GM18868 (cell line): ENCODE measurements at regions not wholly inside any gene's neighbourhood (a gene's known extent, or its start where the extent isn't known, plus 50 kb on each side); places are given as distances from the start of the nearest gene placed in this dataset.
"Not testable (repeated sequence)": the region's sequence is repeated elsewhere in the genome, so short reads cannot be mapped to it uniquely, and the experiment has no call there.

Source experiments
- ATAC-seq: cut with Tn5 transposase; IDR thresholded peaks from one replicate; pipeline ENCODE4 v1.9.1; 2021; ENCODE audit warnings: mild to moderate bottlenecking, moderate library complexity; ENCODE audit not compliant: unreplicated experiment

DNA sequence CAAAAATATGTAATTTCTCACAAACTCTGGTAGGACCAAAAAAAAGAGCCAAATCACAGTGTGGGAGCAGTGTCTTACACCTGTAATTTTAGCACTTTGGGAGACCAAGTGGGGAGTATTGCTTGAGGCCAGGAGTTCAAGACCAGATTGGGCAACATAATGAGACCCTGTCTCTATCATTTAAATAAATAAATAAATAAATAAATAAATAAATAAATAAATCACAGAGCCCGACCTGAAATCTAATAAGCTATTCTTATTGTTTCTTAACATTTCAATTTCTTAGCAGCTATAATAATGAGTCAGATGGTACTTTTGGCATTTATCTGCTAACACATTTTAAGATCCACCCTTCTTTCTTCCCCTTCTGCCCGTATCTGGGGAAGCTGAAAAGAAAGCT is 1229.6 kb downstream of the SUCLG1 start:
- ATAC-seq: no peak

DNA sequence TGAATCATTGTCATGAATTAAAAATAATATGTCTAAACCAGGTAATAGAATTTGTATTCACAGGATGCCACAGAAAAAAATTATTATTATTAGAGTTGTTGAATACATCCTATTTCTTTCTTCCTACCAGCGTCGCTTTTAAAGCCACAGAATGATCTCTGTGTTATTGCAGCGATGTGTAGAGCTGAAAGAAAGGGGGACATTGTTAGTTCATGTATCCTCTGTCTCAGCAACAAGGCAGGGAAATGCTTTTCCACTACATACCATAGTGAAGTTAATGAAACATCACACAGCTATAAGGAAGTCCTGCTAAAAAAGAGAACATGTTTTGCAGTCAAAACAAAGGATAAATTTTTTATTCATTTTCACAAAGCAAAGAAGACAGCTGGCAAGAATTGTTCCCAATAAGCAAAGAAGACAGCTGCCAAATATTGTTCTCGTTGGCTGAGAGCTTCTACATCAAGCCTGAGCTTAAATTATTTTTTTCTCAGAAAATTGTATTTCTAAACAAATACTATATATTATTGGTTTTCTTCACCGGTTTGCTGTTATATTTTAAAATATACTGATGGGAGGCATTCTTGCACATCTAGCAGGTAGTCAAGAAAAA is 1234.4 kb downstream of the SUCLG1 start:
- no peak for ATAC-seq

DNA sequence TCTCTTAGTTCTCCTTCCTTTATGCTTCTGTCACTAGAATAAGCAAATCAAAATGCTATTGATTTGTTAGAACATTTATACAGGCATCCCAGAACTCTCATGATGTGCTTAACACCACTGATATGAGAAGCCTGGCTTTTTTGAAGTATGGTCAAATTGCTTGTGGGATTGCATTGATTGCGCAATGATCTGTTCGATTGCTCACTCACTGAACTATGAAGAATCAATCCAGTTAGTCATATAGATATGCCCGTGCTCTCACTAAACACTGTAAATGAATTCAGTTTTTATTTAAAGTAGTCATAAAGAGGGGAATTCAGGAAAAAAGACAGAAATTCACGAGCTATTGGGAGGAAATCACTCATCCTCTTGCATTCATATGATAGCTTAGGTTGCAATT is 1237.8 kb downstream of the SUCLG1 start:
- no peak for ATAC-seq

DNA sequence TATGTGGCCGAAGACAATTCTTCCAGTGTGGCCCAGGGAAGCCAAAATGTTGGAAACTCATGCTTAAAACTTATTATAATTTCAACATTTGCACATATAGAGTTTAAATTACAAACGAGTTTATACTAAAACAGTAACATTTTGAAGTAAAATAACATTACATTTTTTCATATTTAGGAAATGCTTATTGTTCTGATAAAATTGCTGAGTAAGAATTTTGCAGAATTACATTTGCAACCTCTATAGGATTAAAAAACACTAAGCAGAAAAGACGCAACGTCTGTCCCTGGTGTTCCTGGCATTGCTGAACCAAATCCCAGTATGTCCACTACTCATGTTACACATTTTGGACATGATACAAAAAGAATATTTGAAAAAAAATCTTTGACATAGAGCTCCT is 1241.2 kb downstream of the SUCLG1 start:
- ATAC-seq: no peak

DNA sequence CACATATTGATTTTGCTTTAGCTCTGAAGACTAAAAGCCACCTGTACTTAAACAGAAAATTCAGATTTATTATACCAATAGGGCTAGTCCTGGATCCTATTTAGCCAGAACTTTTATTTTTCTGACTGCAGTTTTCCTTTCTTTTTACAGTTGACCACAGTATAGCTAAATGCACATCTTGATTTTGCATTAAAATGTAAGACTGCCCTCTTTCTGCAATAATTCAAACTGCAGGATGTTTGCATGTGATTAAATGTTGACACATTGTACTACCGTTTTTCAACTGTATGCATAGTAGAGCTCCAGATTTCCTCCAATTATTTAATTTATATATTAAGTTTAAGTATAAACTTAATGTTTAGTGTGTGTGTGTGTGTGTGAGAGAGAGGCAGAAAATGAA is 1262.9 kb downstream of the SUCLG1 start:
- no peak for ATAC-seq

DNA sequence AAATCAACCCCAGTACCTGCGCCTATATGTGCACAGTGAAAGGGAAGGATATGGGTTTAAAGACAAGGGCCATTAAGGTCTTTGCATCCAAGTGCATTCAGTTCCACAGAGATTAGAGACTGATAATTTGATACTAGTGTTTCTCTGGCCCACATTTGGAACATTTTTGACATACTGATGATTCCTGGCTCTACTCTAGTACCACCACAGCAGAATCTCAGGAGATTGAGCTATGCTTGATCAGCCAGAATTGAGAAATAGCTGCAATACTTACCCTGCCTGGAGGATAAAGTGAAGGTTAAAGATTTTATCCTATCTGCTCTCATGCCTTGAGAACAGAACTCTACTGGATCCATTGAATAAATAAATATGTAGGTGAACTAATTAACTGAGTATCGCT is 1267.8 kb downstream of the SUCLG1 start:
- no peak for ATAC-seq

DNA sequence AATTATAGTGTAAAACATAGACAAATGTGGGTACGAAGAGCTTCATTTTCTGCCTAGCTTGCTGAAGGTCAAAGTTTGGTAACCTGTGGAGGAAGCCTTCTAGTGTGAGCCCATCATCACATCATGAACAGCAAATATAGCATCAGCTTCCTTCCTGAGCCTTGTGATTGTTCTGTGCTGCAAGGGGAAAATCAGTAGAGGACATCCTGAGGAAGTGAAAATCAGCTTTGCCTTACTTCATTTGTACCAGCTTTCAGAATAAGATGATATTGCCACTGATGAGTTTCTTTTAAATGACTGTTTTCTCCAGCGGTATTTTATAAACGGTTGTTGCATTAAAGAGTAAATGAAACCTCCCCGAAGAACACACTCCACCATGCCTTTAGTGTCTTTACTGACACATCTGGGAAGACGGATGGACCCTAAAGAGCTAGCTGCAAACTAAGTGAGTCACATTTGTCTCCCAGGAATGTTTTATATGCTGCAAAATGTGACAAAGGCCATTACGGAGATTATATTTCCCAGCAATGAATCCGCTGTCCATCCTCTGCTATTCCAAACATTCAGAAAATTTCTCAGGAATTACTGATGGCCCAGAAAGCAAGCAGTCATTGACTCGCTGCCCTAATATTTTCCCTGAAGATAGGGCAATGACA is 1272.8 kb downstream of the SUCLG1 start:
- ATAC-seq: no peak

DNA sequence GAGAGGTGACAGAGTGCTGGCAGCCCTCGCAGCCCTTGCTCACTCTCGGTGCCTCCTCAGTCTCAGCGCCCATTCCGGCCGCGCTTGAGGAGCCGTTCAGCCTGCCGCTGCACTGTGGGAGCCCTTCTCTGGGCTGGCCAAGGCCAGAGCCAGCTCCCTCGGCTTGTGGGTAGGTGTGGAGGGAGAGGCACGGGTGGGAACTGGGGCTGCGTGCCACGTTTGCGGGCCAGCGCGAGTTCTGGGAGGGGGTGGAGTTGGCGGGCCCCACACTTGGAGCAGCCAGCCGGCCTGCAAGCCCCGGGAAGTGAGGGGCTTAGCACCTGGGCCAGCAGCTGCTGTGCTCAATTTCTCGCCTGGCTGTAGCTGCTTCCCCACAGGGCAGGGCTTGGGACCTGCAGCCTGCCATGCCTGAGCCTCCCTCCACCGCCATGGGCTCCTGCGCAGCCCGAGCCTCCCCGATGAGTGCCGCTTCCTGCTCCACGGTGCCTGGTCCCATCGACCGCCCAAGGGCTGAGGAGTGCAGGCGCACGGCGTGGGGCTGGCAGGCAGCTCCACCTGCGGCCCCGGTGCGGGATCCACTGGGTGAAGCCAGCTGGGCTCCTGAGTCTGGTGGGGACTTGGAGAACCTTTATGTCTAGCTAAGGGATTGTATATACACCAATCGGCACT is 1278.1 kb downstream of the SUCLG1 start:
- ATAC-seq: not testable (repeated sequence)

DNA sequence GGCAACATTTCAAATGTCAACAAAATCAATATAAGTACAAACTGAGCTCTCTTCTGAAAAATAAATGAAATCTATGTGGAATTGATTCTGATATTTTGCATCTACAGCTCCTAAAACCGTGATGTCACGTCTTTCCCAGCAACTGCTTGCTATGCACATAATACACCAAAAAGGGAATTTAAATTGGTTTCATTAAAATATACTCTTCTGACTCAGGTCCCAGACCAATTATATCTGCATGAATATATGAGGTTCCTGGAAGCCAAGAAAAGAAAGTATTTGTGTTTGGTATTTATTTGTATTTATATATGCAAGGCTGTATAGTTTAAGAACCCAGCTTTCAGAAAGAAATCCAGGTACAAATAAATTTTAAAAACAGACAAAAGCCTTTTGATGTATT is 1282.5 kb downstream of the SUCLG1 start:
- ATAC-seq: no peak

DNA sequence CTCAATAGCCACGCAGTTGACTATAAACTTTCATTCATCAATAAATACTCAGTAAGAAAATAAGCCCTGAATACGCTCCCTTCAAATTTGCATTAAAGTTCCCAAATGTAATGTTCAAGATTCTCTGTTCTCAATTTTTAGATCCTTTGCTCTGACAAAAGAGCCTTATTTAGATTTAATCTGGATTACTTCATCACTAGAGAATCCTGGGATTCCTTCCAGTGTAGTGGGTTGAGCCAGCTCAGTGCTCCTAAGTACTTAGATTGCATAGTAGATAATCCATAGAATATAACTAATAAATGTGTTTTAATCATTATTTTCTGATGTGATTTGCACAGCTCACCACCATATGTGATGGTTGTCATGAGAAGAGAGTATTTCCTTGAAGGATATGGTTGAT is 1286.2 kb downstream of the SUCLG1 start:
- ATAC-seq: no peak

DNA sequence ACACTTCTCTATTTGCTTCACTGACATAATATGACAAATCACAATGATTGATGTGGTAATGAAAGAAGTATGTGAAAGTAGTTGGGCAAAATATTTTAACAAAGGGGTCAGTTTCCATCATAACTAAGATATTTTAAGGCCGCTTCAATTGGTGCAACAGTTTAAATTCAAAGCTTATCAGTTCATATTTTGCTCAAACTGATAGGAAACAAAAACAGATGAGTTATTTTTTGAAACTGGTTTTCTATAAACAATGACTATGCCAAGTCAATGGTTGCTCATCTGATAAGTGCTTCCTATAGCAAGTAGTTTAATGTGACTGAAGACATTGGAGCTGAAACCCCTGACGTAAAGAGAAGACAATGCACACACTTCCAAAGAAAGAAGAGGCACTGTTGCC is 1290.7 kb downstream of the SUCLG1 start:
- no peak for ATAC-seq

DNA sequence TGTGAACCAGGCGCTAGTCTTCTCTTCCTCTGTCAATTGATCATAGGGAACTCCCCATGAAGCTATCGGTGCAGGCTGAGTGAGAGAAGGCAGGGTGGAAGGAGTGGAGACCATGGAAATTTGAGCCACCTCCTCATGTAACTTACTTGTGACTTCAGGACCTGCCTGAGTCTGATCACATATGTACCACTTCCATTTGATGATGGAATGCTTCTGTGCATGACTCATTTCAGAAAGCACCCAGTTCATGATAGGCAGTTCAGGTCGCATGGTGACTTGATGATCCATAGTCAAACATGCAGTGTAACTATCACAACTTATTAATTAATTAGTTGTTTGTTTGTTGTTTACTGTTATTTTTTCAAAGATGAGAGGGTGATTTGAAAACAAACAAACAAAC is 1296.7 kb downstream of the SUCLG1 start:
- ATAC-seq: no peak

DNA sequence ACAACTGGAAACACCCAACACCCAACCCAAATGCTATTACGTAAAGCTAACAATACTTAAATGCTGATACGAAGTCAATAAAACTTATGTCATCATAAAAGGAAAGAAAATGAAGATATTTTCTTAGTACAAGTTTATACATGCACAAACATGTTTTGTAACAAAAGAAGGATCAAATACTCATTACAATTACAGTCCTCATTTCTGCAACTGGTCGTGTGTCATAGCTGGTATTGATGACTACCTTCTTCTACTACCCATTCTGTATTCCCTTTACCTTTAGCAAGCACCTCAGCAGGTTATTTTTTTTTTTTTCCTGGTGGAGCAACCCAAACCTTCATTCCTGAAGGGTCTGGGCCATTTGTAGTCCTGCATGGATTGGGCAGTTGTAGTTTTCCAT is 1298.5 kb downstream of the SUCLG1 start:
- ATAC-seq: no peak

DNA sequence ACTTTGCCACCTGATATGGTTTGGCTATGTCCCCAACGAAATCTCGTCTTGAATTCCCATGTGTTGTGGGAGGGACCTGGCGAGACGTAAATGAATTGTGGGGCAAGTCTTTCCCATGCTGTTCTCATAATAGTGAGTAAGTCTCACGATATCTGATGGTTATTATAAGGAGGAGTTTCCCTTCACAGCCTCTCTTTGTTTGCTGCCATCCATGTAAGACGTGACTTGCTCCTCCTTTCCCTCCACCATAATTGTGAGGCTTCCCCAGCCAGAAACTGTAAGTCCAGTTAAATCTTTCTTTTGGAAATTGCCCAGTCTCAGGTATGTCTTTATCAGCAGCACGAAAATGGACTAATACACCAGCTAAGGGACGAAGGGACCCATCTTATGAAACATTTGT is 1303.3 kb downstream of the SUCLG1 start:
- no peak for ATAC-seq

DNA sequence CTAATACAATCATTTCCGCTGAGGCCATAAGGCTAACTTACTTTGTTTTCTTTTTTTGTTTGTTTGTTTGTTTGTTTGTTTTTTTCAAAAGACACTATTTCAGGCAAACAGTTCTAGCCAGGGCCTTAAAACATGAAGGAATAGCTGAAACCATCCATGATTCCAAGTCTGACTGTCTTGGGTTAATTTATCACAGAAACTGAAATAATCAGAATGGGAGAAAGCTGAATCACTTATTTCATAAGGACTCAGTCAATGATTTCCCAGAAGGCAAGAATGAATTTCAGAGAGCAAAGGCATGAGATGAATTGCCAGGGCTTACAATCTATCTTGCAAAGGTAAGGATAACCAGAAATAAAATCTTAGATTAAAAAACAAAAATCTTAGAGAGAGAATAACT is 1315.1 kb downstream of the SUCLG1 start:
- no peak for ATAC-seq

DNA sequence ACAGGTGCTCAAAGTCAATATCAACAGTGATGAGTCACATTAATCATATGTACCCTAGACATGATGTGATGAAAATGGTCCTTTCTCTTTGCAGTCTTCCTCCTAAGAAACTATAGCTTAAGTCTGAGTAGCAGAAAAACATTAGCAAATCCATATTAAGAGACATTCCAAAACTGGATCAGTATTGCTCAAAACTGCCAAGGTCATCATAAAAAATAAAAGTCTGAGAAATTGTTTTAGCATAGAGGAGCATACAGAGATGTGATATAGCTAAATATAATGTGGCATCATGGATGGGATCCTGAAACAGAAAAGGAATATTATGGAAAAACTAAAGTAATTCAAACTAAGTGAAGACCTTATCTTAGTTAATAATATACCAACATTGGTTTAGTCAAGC is 1316.1 kb downstream of the SUCLG1 start:
- no peak for ATAC-seq

DNA sequence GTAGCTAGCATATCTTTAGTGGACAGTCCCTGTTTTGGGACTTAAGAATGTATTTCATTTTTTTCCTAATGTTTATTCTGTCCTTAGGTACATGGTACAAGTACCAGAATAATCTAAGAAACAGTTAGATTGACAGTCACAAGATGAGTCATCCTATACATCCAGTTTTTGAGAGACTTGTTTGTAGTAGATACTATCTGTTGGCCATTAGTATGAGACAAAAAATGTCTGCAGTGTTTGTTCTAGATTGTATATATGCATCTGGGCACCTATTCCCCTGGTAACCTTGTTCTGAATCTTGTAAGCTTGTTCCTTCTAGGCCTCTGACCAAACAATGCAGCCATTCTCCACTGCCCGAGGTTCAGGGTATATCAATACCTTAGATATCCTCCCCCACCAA is 1343.5 kb downstream of the SUCLG1 start:
- no peak for ATAC-seq

DNA sequence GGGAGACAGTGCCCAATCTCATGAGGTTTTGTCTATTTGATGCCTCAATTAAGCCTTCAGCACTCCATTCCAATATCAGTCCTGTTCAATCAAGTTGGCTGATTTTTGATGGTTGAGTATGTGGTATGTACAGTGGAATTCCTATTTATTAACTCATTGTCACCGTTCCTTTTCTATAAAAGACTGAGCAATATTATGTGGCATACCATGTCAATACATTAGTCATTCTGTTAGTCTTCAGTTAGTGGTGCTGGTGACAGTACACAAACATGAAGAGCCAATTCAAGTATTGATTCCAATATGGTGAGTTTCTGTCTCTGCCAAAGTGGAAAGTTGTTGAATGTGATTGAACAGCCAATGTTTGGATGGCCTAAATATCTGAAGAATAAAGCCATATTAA is 1343.9 kb downstream of the SUCLG1 start:
- ATAC-seq: no peak

DNA sequence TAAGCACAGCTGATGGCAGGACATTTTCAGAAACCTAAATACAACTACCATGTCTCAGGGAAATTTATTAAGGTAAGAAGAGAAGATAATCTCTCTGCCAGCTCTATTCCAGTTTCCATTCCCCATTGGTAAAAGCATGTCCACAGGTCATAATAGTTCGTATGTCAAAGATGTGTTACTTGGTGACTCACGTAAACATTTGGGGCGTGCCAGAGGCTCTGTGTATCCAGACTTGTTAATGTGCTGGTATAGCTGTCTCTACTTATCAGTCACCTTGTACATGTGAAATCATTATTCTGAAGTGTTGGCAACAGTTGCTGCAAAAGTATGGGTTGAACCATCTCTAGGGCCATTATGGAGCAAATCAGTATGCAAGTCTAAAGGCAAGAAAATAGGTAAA is 1345.1 kb downstream of the SUCLG1 start:
- ATAC-seq: no peak

DNA sequence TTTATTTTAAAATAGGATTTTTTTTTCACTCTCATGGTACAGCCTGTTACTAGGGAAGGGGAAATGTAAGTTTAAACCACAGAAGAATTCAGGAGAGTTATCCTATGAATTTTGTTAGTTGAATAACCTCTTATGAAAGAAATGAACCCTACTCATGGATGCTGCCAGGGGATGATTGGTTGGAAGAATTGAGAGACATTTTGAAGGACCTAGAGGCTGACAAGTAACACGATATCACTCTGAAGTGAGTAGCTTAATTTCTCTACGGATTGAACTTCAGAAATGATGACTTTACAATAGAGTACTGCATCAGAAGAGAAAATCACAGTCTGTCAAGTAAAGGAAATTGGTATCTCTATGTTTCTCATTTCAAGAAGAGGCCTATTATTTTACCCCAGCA is 1346.2 kb downstream of the SUCLG1 start:
- no peak for ATAC-seq

DNA sequence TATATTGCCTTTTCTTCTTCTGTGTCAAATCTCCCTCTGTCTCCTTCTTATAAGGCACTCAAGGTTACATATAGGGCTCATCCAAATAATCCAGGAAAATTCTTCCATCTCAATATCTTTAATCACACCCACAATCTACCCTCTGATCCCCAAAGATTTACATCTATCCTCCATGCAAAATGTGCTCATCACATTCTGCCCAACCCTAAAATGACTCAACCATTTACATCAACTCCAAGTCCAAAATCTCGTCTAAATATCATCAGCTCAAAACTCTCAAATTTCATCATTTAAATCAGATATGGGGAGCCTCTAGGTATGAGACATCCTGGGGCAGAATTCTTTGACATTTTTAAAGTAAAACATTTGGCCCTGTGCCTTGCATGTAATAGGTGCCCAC is 1349.8 kb downstream of the SUCLG1 start:
- no peak for ATAC-seq

DNA sequence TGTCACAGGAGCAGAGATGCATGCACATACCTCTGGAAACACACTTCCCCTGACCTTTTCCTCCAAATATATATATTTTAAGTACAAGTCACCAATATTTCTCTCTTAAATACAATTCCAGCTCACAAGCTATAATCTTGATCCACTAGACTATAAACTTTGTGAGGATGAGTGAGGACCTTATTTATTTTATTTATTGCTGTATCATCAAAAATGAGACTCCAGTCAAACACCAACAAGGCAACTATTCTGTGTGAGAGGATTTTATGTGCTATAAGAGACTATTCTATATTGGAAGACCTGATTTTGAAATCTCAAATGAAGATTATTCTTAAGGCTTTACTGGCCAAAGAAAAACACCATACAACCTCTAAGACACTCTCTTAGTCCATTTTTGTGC is 1352.2 kb downstream of the SUCLG1 start:
- no peak for ATAC-seq

DNA sequence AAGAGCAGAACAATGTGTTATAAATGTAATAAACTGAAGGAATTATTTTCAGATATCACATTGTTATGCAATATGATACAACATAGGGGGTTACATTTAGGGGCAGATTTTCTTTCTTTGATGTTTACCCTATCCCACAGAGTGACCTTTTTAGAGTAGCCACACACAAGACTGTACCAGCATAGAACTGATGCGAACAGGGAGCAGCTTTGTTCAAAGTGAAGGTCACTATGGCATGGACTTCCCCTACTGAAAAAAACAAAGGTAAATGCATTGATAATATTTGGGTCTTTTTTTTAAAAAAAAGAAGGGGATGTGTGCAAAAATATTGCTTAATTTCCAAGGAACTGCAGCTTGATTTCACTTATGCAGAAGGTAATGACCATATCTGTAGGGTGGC is 1354.9 kb downstream of the SUCLG1 start:
- no peak for ATAC-seq
